ENCODE measurements at regions not wholly inside any gene's neighbourhood (a gene's known extent, or its start where the extent isn't known, plus 50 kb on each side); places are given as distances from the start of the nearest gene placed in this dataset.
"Not testable (repeated sequence)": the region's sequence is repeated elsewhere in the genome, so short reads cannot be mapped to it uniquely, and the experiment has no call there.

DNA sequence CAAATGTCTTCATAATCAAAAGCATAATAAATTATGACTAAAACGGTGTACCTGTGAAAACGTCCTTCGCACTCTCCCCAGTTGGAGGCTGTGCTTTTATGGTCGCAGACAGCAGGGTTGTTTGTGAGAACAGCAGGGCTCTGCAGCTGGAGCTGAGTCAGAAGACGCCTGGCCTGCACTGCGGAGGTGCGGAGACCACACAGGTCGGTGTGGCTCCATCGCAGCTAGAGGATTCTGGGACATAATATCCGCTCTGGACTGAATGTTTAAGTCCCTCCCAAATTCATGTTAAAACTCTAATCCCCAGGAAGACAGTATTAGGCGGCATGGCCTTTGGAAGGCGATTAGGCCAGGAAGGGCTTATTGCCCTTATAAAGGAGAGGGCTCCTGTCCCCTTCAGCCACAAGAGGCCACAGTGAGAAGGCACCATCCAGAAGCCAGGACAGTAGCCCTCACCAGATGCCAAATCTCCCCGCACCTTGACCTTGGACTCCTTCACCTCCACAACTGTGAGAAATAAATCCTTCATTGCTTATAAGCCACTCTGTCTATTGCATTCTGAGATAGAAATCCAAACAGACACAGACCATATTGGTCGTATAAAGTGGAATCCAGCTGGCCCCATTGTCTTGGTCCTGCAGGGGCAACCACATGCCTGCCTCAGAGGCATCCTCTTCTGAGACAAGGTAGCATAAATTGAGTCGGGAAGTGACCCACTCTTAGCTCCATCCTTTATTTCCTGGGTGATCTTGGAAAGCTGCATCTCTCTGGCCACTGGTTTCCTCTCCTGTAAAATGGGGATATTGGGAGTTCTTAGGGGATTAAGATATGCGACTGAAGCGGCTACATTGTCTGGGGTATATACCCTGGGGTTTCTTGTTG, 749.7 kb upstream of the TPTE start:
- H3K4me1 ChIP-seq (ENCODE audit: control insufficient read depth in 2 of 2, insufficient read depth in 2 of 2, low read length in 2 of 2); H3K27me3 ChIP-seq (ENCODE audit: control insufficient read depth in 2 of 2, insufficient read depth in 2 of 2, low read length in 2 of 2); H3K36me3 ChIP-seq (ENCODE audit: control insufficient read depth in 2 of 2, insufficient read depth in 2 of 2, low read length in 2 of 2); H3K4me3 ChIP-seq (ENCODE audit: low read length in 2 of 2); H3K27ac ChIP-seq (ENCODE audit: low read depth in 2 of 2, low read length in 2 of 2); H3K9ac ChIP-seq (ENCODE audit: low read depth in 1 of 2, low read length in 2 of 2): not testable (repeated sequence)
- peaks cover 10 to 13% of the 10 kb centered on the region in 2 donors for H3K9me3 ChIP-seq (ENCODE audit: control insufficient read depth in 2 of 2, low read length in 2 of 2)

DNA sequence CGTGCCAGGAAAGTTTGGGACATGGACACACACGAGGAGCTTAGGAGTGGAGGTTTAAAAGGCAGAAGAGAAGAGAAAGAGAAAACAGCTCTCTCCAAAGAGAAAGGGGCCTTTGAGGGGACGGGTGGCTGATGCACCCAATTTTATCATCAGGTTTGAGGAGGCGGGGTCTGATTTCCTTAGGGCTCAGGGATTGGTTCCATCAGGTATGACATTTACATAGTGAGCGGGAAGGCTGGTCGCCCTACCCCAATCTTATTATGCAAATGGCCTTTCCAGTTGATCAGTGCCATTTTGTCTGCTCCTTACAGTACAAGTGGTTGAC, 749.1 kb upstream of the TPTE start:
- no peaks in the 10 kb centered on the region for H3K27me3 ChIP-seq (ENCODE audit: control insufficient read depth in 2 of 2, insufficient read depth in 2 of 2, low read length in 2 of 2)
- no peaks in the 10 kb centered on the region for H3K4me1 ChIP-seq (ENCODE audit: control insufficient read depth in 2 of 2, insufficient read depth in 2 of 2, low read length in 2 of 2)
- peaks cover 10 to 12% of the 10 kb centered on the region in 2 donors for H3K9me3 ChIP-seq (ENCODE audit: control insufficient read depth in 2 of 2, low read length in 2 of 2)
- no peak overlapping the region for H3K4me3 ChIP-seq (ENCODE audit: low read length in 2 of 2)
- no peak overlapping the region for H3K27ac ChIP-seq (ENCODE audit: low read depth in 2 of 2, low read length in 2 of 2)
- no peaks in the 10 kb centered on the region for H3K36me3 ChIP-seq (ENCODE audit: control insufficient read depth in 2 of 2, insufficient read depth in 2 of 2, low read length in 2 of 2)
- no peak overlapping the region for H3K9ac ChIP-seq (ENCODE audit: low read depth in 1 of 2, low read length in 2 of 2)

DNA sequence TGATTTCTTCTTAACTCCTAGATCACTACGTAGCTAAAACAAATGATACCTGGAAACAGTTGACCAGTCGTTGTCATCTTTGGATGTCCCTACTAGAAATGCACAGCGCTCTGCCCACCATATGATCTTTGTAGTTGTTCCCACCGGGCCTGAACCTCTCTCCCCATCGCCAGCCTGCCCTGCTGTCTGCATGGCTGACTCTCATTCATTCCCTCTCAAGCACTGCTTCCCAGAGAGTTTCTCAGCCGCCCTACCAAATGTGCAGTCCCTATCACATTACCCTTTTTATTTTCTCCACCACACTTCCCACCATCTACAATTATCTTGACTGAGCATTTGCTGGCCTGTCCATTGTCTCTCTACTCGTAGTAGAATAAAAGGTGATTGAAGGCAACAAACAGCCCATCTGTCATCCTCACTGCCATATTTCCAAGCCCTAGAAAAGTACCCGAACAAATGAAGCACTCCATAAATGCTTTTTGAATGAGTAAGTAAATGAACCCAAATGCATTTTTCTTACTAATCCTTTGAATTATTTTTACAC, 748.4 kb upstream of the TPTE start:
- H3K36me3 ChIP-seq (ENCODE audit: control insufficient read depth in 2 of 2, insufficient read depth in 2 of 2, low read length in 2 of 2); H3K27me3 ChIP-seq (ENCODE audit: control insufficient read depth in 2 of 2, insufficient read depth in 2 of 2, low read length in 2 of 2); H3K4me3 ChIP-seq (ENCODE audit: low read length in 2 of 2); H3K27ac ChIP-seq (ENCODE audit: low read depth in 2 of 2, low read length in 2 of 2); H3K4me1 ChIP-seq (ENCODE audit: control insufficient read depth in 2 of 2, insufficient read depth in 2 of 2, low read length in 2 of 2); H3K9me3 ChIP-seq (ENCODE audit: control insufficient read depth in 2 of 2, low read length in 2 of 2); H3K9ac ChIP-seq (ENCODE audit: low read depth in 1 of 2, low read length in 2 of 2): not testable (repeated sequence)

DNA sequence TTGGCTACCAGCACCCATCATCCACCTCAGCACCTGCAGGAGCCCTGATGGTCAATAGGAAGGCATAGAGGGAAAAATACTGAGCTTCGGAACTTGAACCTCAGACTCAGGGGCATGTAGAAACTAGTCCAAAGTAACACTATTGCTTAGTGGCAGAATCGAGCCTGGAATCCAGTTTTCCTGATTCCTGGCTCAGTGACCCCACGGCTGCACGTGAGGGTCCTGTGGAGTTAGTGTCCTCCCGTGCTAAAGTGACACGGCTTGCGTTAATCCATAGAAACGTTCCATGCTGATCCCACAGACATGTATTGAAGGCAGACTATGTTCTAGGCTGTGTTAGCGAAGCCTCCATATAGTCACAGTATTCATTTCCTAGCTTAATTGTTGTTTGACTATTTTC, 747.0 kb upstream of the TPTE start:
- Histone ChIP-seq H3K36me3 (ENCODE audit: control insufficient read depth in 2 of 2, insufficient read depth in 2 of 2, low read length in 2 of 2) (no peaks in the 10 kb centered on the region), H3K27me3 (ENCODE audit: control insufficient read depth in 2 of 2, insufficient read depth in 2 of 2, low read length in 2 of 2) (no peaks in the 10 kb centered on the region), H3K9ac (ENCODE audit: low read depth in 1 of 2, low read length in 2 of 2) (no peak overlapping the region), H3K4me3 (ENCODE audit: low read length in 2 of 2) (no peak overlapping the region), H3K4me1 (ENCODE audit: control insufficient read depth in 2 of 2, insufficient read depth in 2 of 2, low read length in 2 of 2) (no peaks in the 10 kb centered on the region), H3K27ac (ENCODE audit: low read depth in 2 of 2, low read length in 2 of 2) (no peak overlapping the region), H3K9me3 (ENCODE audit: control insufficient read depth in 2 of 2, low read length in 2 of 2) (peaks cover 7 to 9% of the 10 kb centered on the region in 2 donors)

DNA sequence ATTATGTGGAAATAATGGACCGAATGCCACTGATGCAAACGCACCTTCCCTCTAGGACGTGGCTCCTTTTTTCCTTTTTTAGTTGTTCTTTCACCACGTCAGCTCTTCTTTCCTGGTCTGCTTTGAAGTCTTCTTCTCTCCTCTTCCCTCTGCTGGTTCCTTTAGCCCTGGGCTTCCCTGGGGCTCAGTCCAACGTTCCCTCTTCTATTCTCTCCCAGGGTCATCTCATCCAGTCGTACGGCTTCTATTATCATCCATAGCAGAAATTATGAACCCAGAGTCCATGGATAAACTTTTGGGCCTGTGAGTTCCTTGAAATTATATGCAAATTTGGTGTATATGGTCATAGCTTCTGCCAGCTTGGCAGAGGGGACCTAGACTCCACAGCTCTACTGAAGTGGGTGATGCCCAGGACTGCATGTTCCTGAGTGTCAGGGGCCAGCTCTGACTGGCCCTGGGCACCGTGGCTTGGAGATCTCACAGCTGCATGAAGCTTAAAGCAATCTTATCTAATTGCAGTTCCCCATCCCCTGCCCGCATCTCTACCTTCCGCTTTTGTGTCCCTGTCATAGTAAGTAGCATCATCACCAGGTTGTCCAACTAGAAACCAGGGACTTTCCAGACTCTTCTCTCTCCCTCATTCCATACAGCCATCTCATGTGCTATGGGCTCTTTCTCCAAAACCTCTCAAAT, 746.3 kb upstream of the TPTE start:
- H3K4me1 ChIP-seq (ENCODE audit: control insufficient read depth in 2 of 2, insufficient read depth in 2 of 2, low read length in 2 of 2); H3K36me3 ChIP-seq (ENCODE audit: control insufficient read depth in 2 of 2, insufficient read depth in 2 of 2, low read length in 2 of 2); H3K4me3 ChIP-seq (ENCODE audit: low read length in 2 of 2); H3K27me3 ChIP-seq (ENCODE audit: control insufficient read depth in 2 of 2, insufficient read depth in 2 of 2, low read length in 2 of 2); H3K27ac ChIP-seq (ENCODE audit: low read depth in 2 of 2, low read length in 2 of 2); H3K9ac ChIP-seq (ENCODE audit: low read depth in 1 of 2, low read length in 2 of 2); H3K9me3 ChIP-seq (ENCODE audit: control insufficient read depth in 2 of 2, low read length in 2 of 2): not testable (repeated sequence)

DNA sequence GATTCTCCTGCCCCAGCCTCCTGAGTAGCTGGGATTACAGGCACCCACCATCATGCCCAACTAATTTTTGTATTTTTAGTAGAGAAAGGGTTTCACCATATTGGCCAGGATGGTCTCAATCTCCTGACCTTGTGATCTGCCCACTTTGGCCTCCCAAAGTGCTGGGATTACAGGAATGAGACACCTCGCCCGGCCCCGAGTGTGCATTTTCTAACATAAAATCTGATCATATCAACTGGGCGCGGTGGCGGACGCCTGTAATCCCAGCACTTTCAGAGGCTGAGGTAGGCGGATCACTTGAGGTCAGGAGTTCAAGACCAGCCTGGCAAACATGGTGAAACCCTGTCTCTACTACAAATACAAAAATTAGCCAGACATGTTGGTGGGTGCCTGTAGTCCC, 745.5 kb upstream of the TPTE start:
- H3K36me3 ChIP-seq (ENCODE audit: control insufficient read depth in 2 of 2, insufficient read depth in 2 of 2, low read length in 2 of 2); H3K27ac ChIP-seq (ENCODE audit: low read depth in 2 of 2, low read length in 2 of 2); H3K27me3 ChIP-seq (ENCODE audit: control insufficient read depth in 2 of 2, insufficient read depth in 2 of 2, low read length in 2 of 2); H3K4me3 ChIP-seq (ENCODE audit: low read length in 2 of 2); H3K9ac ChIP-seq (ENCODE audit: low read depth in 1 of 2, low read length in 2 of 2); H3K4me1 ChIP-seq (ENCODE audit: control insufficient read depth in 2 of 2, insufficient read depth in 2 of 2, low read length in 2 of 2): not testable (repeated sequence)
- H3K9me3 ChIP-seq (ENCODE audit: control insufficient read depth in 2 of 2, low read length in 2 of 2) = peaks cover 8 to 11% of the 10 kb centered on the region in 2 donors

DNA sequence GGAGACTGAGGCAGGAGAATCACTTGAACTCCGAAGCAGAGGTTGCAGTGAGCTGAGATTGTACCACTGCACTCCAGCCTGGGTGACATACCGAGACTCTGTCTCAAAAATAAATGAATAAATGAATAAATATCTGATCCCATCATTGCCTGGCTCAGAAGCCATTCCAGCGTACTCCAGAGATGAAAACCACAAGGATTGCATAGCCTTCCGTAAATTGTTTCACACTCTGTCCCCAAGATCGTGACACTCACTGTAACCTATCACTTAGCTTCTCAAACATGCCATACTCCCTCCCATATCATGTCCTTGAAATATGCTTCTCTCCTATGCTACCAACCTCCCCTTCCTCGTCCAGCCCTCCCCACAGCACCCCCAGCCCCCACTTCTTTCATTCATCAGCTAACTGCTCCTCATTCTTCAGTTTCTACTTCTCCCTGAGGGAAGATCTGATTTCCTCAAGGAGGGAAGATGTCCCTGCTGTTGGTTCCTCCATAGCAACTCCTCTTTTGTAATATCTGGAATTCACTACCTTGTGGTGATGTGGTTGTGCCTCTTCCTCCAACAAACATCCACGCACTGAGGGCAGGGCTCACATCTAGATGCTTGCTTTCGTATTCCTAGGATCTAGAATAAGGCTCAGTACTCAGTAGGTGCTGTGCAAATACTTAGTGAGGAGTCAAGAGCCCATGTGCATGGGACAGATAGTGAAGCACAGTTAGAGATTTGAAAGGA, 744.9 kb upstream of the TPTE start:
- H3K4me3 ChIP-seq (ENCODE audit: low read length in 2 of 2); H3K27me3 ChIP-seq (ENCODE audit: control insufficient read depth in 2 of 2, insufficient read depth in 2 of 2, low read length in 2 of 2); H3K4me1 ChIP-seq (ENCODE audit: control insufficient read depth in 2 of 2, insufficient read depth in 2 of 2, low read length in 2 of 2); H3K9ac ChIP-seq (ENCODE audit: low read depth in 1 of 2, low read length in 2 of 2); H3K27ac ChIP-seq (ENCODE audit: low read depth in 2 of 2, low read length in 2 of 2); H3K36me3 ChIP-seq (ENCODE audit: control insufficient read depth in 2 of 2, insufficient read depth in 2 of 2, low read length in 2 of 2): not testable (repeated sequence)
- H3K9me3 ChIP-seq (ENCODE audit: control insufficient read depth in 2 of 2, low read length in 2 of 2) = peaks cover 8 to 11% of the 10 kb centered on the region in 2 donors

DNA sequence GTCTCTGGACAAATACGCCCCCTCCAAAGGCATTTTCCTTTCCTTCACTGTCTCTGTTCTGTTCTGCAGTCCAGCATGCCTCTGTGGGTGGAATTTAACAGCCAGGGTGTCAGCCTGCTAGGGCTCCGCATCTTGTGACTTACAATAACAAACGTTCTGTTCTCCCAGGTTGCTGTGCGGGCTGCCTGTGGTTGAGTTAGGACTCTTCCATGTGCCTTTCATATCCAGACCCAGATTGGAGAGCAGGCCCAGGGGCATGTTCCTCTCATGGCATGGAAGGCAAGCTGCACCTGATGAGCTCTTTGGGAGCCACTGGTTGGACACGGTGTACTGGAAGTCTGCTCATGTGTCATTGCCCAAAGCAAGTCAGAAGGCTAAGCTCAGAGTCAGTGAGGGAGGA, 742.8 kb upstream of the TPTE start:
- H3K36me3 ChIP-seq (ENCODE audit: control insufficient read depth in 2 of 2, insufficient read depth in 2 of 2, low read length in 2 of 2); H3K27ac ChIP-seq (ENCODE audit: low read depth in 2 of 2, low read length in 2 of 2); H3K9ac ChIP-seq (ENCODE audit: low read depth in 1 of 2, low read length in 2 of 2); H3K4me3 ChIP-seq (ENCODE audit: low read length in 2 of 2); H3K4me1 ChIP-seq (ENCODE audit: control insufficient read depth in 2 of 2, insufficient read depth in 2 of 2, low read length in 2 of 2); H3K27me3 ChIP-seq (ENCODE audit: control insufficient read depth in 2 of 2, insufficient read depth in 2 of 2, low read length in 2 of 2); H3K9me3 ChIP-seq (ENCODE audit: control insufficient read depth in 2 of 2, low read length in 2 of 2): not testable (repeated sequence)

DNA sequence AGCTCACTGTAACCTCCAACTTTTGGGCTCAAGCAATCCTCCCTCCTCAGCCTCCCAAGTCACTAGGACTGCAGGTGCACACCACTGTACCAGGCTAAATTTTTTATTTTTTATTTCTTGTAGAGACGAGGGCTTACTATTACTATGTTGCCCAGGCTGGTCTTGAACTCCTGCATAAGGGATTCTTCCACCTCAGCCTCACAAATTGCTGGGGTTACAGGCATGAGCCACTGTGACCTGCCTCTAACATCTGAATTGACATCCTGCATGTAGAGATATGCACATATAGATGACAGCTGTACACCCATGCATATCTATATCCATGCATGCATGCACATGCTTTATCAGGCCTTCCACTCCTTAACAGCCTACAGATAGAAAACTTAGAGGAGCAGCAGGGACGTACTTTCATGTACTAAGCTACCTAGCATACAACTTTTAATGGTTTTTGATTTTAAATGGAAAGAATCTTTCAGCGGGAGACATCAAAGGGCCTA, 740.9 kb upstream of the TPTE start:
- Histone ChIP-seq H3K27me3 (ENCODE audit: control insufficient read depth in 2 of 2, insufficient read depth in 2 of 2, low read length in 2 of 2) (no peaks in the 10 kb centered on the region), H3K9ac (ENCODE audit: low read depth in 1 of 2, low read length in 2 of 2) (no peak overlapping the region), H3K4me3 (ENCODE audit: low read length in 2 of 2) (no peak overlapping the region), H3K27ac (ENCODE audit: low read depth in 2 of 2, low read length in 2 of 2) (no peak overlapping the region), H3K36me3 (ENCODE audit: control insufficient read depth in 2 of 2, insufficient read depth in 2 of 2, low read length in 2 of 2) (no peaks in the 10 kb centered on the region), H3K9me3 (ENCODE audit: control insufficient read depth in 2 of 2, low read length in 2 of 2) (peaks cover 6 to 11% of the 10 kb centered on the region in 2 donors), H3K4me1 (ENCODE audit: control insufficient read depth in 2 of 2, insufficient read depth in 2 of 2, low read length in 2 of 2) (no peaks in the 10 kb centered on the region)

DNA sequence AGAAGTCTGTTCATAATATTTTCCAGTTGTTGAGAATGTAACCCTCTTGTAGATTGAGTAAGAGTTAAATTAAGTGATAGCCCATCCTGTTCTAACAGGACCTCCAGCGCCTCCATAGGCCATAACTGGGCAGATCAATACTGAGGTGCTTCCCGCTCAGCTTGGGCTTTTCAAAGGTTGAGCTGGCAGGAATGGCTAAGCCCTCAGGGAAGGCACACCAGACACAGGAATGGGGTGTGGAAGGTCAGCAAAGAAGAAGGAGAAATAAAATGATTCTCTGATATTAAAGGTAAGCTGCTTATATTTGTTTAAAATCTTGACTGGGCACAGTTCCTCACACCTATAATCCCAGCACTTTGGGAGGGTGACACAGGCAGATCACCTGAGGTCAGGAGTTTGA, 737.8 kb upstream of the TPTE start:
- H3K4me3 ChIP-seq (ENCODE audit: low read length in 2 of 2); H3K9ac ChIP-seq (ENCODE audit: low read depth in 1 of 2, low read length in 2 of 2); H3K9me3 ChIP-seq (ENCODE audit: control insufficient read depth in 2 of 2, low read length in 2 of 2); H3K36me3 ChIP-seq (ENCODE audit: control insufficient read depth in 2 of 2, insufficient read depth in 2 of 2, low read length in 2 of 2); H3K27me3 ChIP-seq (ENCODE audit: control insufficient read depth in 2 of 2, insufficient read depth in 2 of 2, low read length in 2 of 2); H3K4me1 ChIP-seq (ENCODE audit: control insufficient read depth in 2 of 2, insufficient read depth in 2 of 2, low read length in 2 of 2); H3K27ac ChIP-seq (ENCODE audit: low read depth in 2 of 2, low read length in 2 of 2): not testable (repeated sequence)

Data from mucosa of rectum (tissue), 2 donors.